ENCODE measurements at regions not wholly inside any gene's neighbourhood (a gene's known extent, or its start where the extent isn't known, plus 50 kb on each side); places are given as distances from the start of the nearest gene placed in this dataset.

DNA sequence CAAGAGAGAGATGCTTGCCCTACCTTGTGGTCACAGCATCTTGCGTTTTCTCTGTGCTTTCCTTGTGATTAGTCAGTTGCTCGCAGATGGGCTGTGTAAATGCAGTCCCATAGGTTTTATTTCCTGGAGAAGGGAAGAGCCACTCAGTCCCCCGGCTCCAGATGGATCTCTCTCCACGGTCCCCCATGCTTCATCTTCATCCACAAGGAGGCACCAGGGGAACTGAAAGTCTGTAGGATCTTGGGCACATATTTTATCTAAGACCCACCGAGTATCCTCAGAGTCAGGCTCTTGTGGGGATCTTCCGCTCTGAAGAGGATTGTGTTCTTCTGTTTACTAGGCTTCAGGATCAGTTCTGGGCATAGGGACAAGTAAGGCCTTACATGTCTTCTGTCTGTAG lies 66.8 kb upstream of the E2F8 start:
- TF ChIP-seq, protein P1, sequence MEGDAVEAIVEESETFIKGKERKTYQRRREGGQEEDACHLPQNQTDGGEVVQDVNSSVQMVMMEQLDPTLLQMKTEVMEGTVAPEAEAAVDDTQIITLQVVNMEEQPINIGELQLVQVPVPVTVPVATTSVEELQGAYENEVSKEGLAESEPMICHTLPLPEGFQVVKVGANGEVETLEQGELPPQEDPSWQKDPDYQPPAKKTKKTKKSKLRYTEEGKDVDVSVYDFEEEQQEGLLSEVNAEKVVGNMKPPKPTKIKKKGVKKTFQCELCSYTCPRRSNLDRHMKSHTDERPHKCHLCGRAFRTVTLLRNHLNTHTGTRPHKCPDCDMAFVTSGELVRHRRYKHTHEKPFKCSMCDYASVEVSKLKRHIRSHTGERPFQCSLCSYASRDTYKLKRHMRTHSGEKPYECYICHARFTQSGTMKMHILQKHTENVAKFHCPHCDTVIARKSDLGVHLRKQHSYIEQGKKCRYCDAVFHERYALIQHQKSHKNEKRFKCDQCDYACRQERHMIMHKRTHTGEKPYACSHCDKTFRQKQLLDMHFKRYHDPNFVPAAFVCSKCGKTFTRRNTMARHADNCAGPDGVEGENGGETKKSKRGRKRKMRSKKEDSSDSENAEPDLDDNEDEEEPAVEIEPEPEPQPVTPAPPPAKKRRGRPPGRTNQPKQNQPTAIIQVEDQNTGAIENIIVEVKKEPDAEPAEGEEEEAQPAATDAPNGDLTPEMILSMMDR (conservative IDR thresholded peaks at IDR 0.05; ENCODE audit: low read depth, low read length) = no peak
- no peak for DNase-seq (ENCODE audit: low read depth)
- no peak overlapping the region for H3K4me3 ChIP-seq (ENCODE audit: low read depth, low read length)

DNA sequence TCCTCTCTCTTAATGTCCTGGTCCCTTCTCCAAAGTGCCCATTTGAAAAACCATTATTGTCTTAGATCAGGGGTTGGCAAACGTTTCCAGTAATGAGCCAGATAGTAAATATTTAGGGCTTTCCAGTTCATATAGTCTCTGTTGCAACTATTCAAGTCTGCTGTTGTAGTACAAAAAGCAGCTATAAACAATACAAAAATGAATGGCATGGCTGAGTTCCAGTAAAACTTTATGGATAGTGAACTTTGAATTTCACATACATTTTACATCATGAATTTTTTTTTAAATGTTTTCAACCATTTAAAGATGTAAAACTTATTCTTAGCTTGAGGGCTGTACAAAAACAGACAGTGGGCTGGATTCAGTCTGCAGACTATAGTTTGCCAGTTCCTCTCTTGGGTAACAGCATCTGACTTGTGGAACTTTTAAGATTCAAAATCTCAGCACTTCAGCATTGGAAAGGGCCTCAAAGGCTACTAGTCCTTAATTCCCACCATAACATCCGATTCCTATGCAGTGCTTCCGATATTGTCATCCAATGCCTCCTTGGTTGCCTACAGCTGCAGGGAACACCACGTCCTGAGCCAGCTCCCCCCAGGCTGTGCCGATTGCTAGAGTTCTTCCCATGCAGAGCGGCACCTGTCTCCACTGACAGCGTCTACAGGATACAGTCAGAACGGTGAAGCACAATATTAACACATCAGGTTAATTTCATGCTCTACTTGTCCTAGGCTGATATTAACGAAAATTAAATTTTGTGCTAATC lies 65.6 kb upstream of the E2F8 start:
- H3K4me3 ChIP-seq (ENCODE audit: low read depth, low read length) = no peak overlapping the region
- TF ChIP-seq, protein P1 (conservative IDR thresholded peaks at IDR 0.05; ENCODE audit: low read depth, low read length) = no peak
- DNase-seq (ENCODE audit: low read depth) = no peak

DNA sequence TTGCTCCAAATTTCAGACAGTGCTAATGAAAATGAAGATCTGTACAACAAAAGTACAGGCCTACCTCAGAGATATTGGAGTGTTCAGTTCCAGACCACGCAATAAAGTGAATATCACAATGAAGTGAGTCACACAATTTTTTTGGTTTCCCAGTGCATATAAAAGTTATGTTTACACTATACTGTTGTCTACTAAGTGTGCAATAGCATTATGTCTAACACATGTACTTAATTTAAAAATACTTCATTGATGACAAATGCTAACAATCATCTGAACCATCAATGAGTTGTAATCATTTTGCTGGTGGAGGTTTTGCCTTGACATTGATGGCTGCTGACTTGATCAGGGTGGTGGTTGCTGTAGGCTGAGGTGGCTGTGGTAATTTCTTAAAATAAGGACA lies 60.6 kb upstream of the E2F8 start:
- DNase-seq (ENCODE audit: low read depth) = no peak
- TF ChIP-seq, protein P1 (conservative IDR thresholded peaks at IDR 0.05; ENCODE audit: low read depth, low read length) = no peak
- no peak overlapping the region for H3K4me3 ChIP-seq (ENCODE audit: low read depth, low read length)

DNA sequence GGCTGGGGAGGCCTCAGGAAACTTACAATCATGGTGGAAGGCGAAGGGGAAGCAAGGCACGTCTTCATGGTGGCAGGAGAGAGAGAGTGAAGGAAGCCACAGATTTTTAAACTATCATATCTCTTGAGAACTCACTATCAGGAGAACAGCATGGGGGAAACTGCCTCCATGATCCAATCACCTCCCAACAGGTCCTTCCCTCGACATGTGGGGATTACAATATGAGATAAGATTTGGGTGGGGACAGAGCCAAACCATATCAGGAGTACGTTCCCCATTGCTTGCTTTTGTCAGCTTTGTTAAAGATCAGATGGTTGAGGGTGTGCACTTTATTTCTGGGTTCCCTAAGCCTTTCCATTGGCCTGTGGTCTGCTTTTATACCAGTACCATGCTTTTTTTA lies 53.7 kb upstream of the E2F8 start:
- no peak for DNase-seq (ENCODE audit: low read depth)

DNA sequence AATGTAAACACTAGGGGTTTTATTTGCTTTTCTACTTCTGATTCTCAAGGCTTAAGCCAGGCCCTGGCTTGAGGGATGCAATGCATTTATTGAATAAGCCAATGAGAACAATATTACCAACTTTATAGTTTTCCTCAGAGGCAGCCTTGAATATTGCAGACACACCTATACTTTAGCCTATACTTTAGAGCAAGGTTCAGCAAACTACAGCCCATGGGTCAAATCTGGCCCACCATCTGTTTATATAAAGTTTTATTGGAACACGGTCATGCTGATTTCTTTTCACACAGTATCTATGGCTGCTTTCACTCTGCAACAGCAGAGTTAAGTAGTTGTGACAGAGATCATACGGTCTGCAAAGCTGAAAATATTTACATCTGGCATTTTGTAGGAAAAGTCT lies 50.3 kb upstream of the E2F8 start:
- H3K4me3 ChIP-seq (ENCODE audit: low read depth, low read length) = no peak overlapping the region
- TF ChIP-seq, protein P1 (conservative IDR thresholded peaks at IDR 0.05; ENCODE audit: low read depth, low read length) = no peak
- DNase-seq (ENCODE audit: low read depth) = no peak

More for the DNA sequence above, 53.7 kb upstream of the E2F8 start:
- H3K4me3 ChIP-seq (ENCODE audit: low read depth, low read length) = no peak overlapping the region
- TF ChIP-seq, protein P1 (conservative IDR thresholded peaks at IDR 0.05; ENCODE audit: low read depth, low read length) = no peak
